IMR-90 (cell line): ENCODE measurements at regions not wholly inside any gene's neighbourhood (a gene's known extent, or its start where the extent isn't known, plus 50 kb on each side); places are given as distances from the start of the nearest gene placed in this dataset.

Experiments
- ATAC-seq: fragments of 200-7000 bp; cut with Tn5 transposase; 2 replicates; pipeline ENCODE4 v1.9.1; 2020; ENCODE audit warnings: low read depth, mild to moderate bottlenecking, moderate library complexity
- BruUV-seq: library from RNA; stranded (reverse); fragments of 400-500 nt; replicated peaks from 2 replicates; lab custom pipeline; 2021; lab: Mats Ljungman, UMichigan
- CTCF ChIA-PET: fragments of 300-600 bp; formaldehyde crosslinking; extraction: SDS; loops from one replicate; lab custom pipeline; 2021; ENCODE audit warnings: antibody characterized with exemption; lab: Yijun Ruan, JAX
- POLR2A ChIA-PET: fragments of 300-600 bp; sonication (Branson Sonifier 250); formaldehyde crosslinking; loops from one replicate; lab custom pipeline; 2022; ENCODE audit warnings: antibody characterized with exemption; ENCODE audit not compliant: unreplicated experiment; lab: Charles Lee
- DNase-seq: peaks from one replicate; pipeline ENCODE4 v3.0.0; 2013
- H2AFZ ChIP-seq: replicated peaks from 2 replicates; pipeline ENCODE3; 2013; ENCODE audit warnings: low read length, mild to moderate bottlenecking; ENCODE audit not compliant: poor library complexity
- H2AK5ac ChIP-seq: 2 replicates; pipeline ENCODE4 v1.6.1; 2013; ENCODE audit warnings: low read depth, low read length, inconsistent platforms
- H2AK9ac ChIP-seq: replicated peaks from 2 replicates; pipeline ENCODE3; 2013; ENCODE audit warnings: mild to moderate bottlenecking, low read depth, low read length, moderate library complexity; ENCODE audit not compliant: poor library complexity
- H2BK120ac ChIP-seq: 2 replicates; pipeline ENCODE4 v1.6.1; 2013; ENCODE audit warnings: low read depth, low read length, inconsistent platforms
- H2BK15ac ChIP-seq: 3 replicates; pipeline ENCODE4 v1.6.1; 2013; ENCODE audit warnings: low read depth, low read length, inconsistent platforms
- H2BK20ac ChIP-seq: 2 replicates; pipeline ENCODE4 v1.6.1; 2013; ENCODE audit warnings: low read depth, mild to moderate bottlenecking, inconsistent platforms, low read length, moderate library complexity
- H2BK5ac ChIP-seq: 2 replicates; pipeline ENCODE4 v1.6.1; 2013; ENCODE audit warnings: mild to moderate bottlenecking, low read depth, low read length, inconsistent platforms; ENCODE audit not compliant: poor library complexity, severe bottlenecking
- H3K14ac ChIP-seq: replicated peaks from 2 replicates; pipeline ENCODE4 v1.6.1; 2013; ENCODE audit warnings: low read depth, low read length, inconsistent platforms
- H3K18ac ChIP-seq: 2 replicates; pipeline ENCODE4 v1.6.1; 2013; ENCODE audit warnings: low read depth, low read length, control low read depth
- H3K23ac ChIP-seq: 2 replicates; pipeline ENCODE4 v1.6.1; 2013; ENCODE audit warnings: low read depth, low read length, inconsistent platforms
- H3K27ac ChIP-seq: 2 replicates; pipeline ENCODE4 v1.5.1; 2013; ENCODE audit warnings: mild to moderate bottlenecking, control low read depth, low read length; ENCODE audit not compliant: insufficient read depth
- H3K27me3 ChIP-seq: 2 replicates; pipeline ENCODE4 v1.6.1; 2013; ENCODE audit warnings: low read length; ENCODE audit not compliant: control insufficient read depth, insufficient read depth
- H3K36me3 ChIP-seq: 2 replicates; pipeline ENCODE4 v1.6.1; 2013; ENCODE audit warnings: low read length, mixed read lengths; ENCODE audit not compliant: control insufficient read depth, insufficient read depth
- H3K4ac ChIP-seq: 2 replicates; pipeline ENCODE4 v1.6.1; 2013; ENCODE audit warnings: low read depth, low read length, inconsistent platforms
- H3K4me1 ChIP-seq: 2 replicates; pipeline ENCODE4 v1.6.1; 2013; ENCODE audit warnings: low read length, mixed read lengths; ENCODE audit not compliant: control insufficient read depth, insufficient read depth
- H3K4me2 ChIP-seq: 2 replicates; pipeline ENCODE4 v1.6.1; 2013; ENCODE audit warnings: low read depth, mild to moderate bottlenecking, control low read depth, low read length, moderate library complexity
- H3K4me3 ChIP-seq: 2 replicates; pipeline ENCODE4 v1.5.1; 2013; ENCODE audit warnings: low read depth, mild to moderate bottlenecking, control low read depth, low read length, moderate library complexity; ENCODE audit not compliant: insufficient read depth
- H3K56ac ChIP-seq: 2 replicates; pipeline ENCODE4 v1.6.1; 2013; ENCODE audit warnings: low read length, inconsistent platforms; ENCODE audit not compliant: insufficient read depth; ENCODE audit errors: extremely low read depth
- H3K79me1 ChIP-seq, 2 experiments: 2 replicates each; pipeline ENCODE4 v1.6.1; 2013; ENCODE audit warnings: low read length in 2 of 2, inconsistent platforms in 1 of 2, low read depth in 1 of 2
- H3K9ac ChIP-seq: 2 replicates; pipeline ENCODE4 v1.6.1; 2013; ENCODE audit warnings: low read depth, low read length, control low read depth
- H3K9me1 ChIP-seq: 2 replicates; pipeline ENCODE4 v1.6.1; 2013; ENCODE audit warnings: low read length, inconsistent platforms; ENCODE audit not compliant: insufficient read depth
- H3K9me3 ChIP-seq: 2 replicates; pipeline ENCODE4 v1.6.1; 2013; ENCODE audit warnings: low read length; ENCODE audit not compliant: control insufficient read depth, insufficient read depth
- H4K20me1 ChIP-seq: 2 replicates; pipeline ENCODE4 v1.6.1; 2013; ENCODE audit warnings: low read length, inconsistent platforms; ENCODE audit not compliant: insufficient read depth
- H4K5ac ChIP-seq: 2 replicates; pipeline ENCODE4 v1.6.1; 2013; ENCODE audit warnings: mild to moderate bottlenecking, low read depth, low read length, control low read depth
- H4K8ac ChIP-seq, 2 experiments: 2 replicates each; pipeline ENCODE4 v1.6.1; 2013; ENCODE audit warnings: low read depth in 2 of 2, low read length in 2 of 2, control low read depth in 1 of 2, inconsistent platforms in 1 of 2
- H4K91ac ChIP-seq: 2 replicates; pipeline ENCODE4 v1.6.1; 2013; ENCODE audit warnings: low read depth, low read length, inconsistent platforms; ENCODE audit not compliant: insufficient read depth
- BHLHE40 ChIP-seq: fragments of 150-350 bp; IDR thresholded peaks from 2 replicates; pipeline ENCODE4 v1.6.1; 2016; ENCODE audit warnings: mild to moderate bottlenecking, low read depth, low read length
- WGBS, 2 experiments: methylation state at CpG; one replicate each; pipeline versions ENCODE4 v1.1.5 to v1.1.7; 2013; ENCODE audit warnings: missing lambda C conversion rate in 2 of 2; ENCODE audit not compliant: insufficient read length in 1 of 2; ENCODE audit errors: extremely low coverage in 2 of 2; 5-methylcytosine and 5-hydroxymethylcytosine counted together
- dilution Hi-C: fragments of 300-500 bp; cut with HindIII; formaldehyde crosslinking; loops from one replicate; pipeline ENCODE4 v1.14.3; 2018; ENCODE audit warnings: low sequenced_read_pairs; ENCODE audit not compliant: unreplicated experiment
- in situ Hi-C: fragments of 300-500 bp; cut with MboI; formaldehyde crosslinking; loops from 3 replicates; pipeline ENCODE4 v1.14.3; 2019; ENCODE audit warnings: low sequenced_read_pairs, inconsistent platforms, mixed read lengths
- intact Hi-C: fragments of 100-400 bp; cut with micrococcal nuclease; formaldehyde crosslinking; loops from 2 replicates; pipeline ENCODE4 v1.10.0; 2022

DNA sequence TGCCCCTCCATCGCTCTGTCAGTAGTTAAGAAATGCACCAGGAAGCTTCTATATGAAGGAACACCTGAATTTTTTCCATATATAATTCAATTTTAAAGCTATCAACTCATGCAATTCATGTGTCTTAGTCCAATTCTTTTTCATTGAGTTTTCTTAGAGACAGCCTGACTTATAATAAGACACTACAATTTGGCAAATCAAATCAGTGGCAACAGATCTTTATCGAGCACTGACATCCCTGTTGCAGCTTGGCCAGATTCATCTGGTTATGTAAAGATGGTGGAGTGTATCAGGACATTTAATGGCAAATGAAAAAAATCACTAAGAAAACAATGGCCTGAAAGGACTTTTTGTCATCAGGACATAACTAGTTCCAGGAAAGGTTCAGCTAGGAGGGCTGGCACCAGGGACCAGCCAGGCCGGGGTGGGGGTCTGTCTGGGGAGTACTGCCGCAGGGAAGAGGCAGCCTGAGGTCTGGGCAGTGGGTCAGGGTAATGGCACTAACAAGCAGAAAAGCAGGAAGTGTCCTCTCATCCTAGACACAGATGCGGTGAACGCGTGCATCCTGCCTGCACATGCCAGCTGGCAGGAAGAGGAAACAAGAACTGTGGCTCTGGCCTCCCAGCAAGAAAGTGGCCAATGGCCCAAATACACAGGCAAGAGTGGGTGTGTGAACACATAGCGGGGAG lies 100.5 kb upstream of the LMNTD1 start:
- no peak overlapping the region for H2AK5ac ChIP-seq
- no peaks in the 10 kb centered on the region for H3K9me3 ChIP-seq
- H4K5ac ChIP-seq = no peak overlapping the region
- H3K27ac ChIP-seq = no peak overlapping the region
- no peaks in the 10 kb centered on the region for H3K36me3 ChIP-seq
- no peak overlapping the region for H3K18ac ChIP-seq
- no peak overlapping the region for H2BK5ac ChIP-seq
- H2BK20ac ChIP-seq = no peak overlapping the region
- ChIA-PET CTCF (no interaction called here), POLR2A (no interaction called here)
- H2AK9ac ChIP-seq = no peak overlapping the region
- H3K9ac ChIP-seq = no peak overlapping the region
- H3K4ac ChIP-seq = no peak overlapping the region
- H3K4me2 ChIP-seq = no peak overlapping the region
- H3K79me1 ChIP-seq = no peaks in the 10 kb centered on the region
- TF ChIP-seq BHLHE40 = no peak
- intact Hi-C loops (no loop called here), dilution Hi-C loops (no loop called here), in situ Hi-C loops (no loop called here)
- H3K14ac ChIP-seq = no peak overlapping the region
- DNase-seq (no peak), ATAC-seq (no peak)
- no peak overlapping the region for H2AFZ ChIP-seq
- H3K9me1 ChIP-seq = no peaks in the 10 kb centered on the region
- BruUV-seq = no TSS peak
- whole genome bisulfite sequencing, 2 experiments = 80% methylated on average over 2 of the region's 8 CpGs; no CpG with 5 or more reads in 1 of the 2 experiments
- no peak overlapping the region for H4K91ac ChIP-seq
- no peak overlapping the region for H3K4me3 ChIP-seq
- H3K56ac ChIP-seq = no peak overlapping the region
- no peaks in the 10 kb centered on the region for H3K27me3 ChIP-seq
- H4K20me1 ChIP-seq = no peaks in the 10 kb centered on the region
- H2BK120ac ChIP-seq = no peak overlapping the region
- no peak overlapping the region for H3K23ac ChIP-seq
- no peaks in the 10 kb centered on the region for H3K4me1 ChIP-seq
- no peak overlapping the region for H2BK15ac ChIP-seq
- no peak overlapping the region for H4K8ac ChIP-seq
